Endometrial microvascular endothelial cells (primary cell): ENCODE measurements at regions not wholly inside any gene's neighbourhood (a gene's known extent, or its start where the extent isn't known, plus 50 kb on each side); places are given as distances from the start of the nearest gene placed in this dataset.
"Not testable (repeated sequence)": the region's sequence is repeated elsewhere in the genome, so short reads cannot be mapped to it uniquely, and the experiment has no call there.

Experiments
- in situ Hi-C: cut with HindIII; loops from 2 replicates; pipeline ENCODE4 v1.10.0; 2017; ENCODE audit warnings: low sequenced_read_pairs, low pct_unique_long_range_greater_than_20kb; ENCODE audit errors: inconsistent ontology term

DNA sequence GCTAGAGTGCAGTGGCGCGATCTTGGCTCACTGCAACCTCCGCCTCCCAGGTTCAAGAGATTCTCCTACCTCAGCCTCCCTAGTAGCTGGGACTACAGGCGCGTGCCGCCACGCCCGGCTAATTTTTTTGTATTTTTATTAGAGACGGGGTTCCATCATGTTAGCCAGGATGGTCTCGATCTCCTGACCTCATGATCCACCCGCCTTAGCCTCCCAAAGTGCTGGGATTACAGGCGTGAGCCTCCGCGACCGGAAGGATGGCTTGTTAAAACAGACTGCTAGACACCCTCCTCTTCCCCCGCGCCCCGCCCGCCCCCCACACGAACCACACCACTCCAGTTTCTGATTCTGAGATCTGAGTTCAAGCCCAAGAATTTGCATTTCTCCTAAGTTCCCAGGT, 71.2 kb upstream of the ZNF184 start:
- in situ Hi-C loops, result not testable (repeated sequence)

DNA sequence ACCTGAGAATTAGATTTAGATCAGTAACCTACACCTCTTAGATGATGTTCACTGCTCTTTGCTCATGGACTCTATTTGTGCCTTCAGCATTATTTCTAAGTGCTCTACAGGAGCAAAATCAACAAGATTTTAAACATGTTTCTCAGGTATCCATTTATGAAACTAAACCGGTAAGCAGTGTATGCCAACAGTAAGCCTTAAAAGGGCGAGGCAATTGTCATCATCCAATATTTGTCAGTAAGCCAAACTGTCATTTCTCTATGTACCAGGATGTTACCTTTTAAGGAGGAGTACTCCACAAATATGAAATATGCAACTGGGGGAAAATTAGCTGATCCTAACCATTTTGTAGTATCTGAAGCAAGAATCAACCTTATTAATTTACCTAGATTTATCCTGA, 69.6 kb upstream of the ZNF184 start:
- in situ Hi-C loops, result no loop called here

- in situ Hi-C loops, result no loop called here
Measured at GRCh38 chr6:27541933-27542297, 69.0 kb upstream of the ZNF184 start.

DNA sequence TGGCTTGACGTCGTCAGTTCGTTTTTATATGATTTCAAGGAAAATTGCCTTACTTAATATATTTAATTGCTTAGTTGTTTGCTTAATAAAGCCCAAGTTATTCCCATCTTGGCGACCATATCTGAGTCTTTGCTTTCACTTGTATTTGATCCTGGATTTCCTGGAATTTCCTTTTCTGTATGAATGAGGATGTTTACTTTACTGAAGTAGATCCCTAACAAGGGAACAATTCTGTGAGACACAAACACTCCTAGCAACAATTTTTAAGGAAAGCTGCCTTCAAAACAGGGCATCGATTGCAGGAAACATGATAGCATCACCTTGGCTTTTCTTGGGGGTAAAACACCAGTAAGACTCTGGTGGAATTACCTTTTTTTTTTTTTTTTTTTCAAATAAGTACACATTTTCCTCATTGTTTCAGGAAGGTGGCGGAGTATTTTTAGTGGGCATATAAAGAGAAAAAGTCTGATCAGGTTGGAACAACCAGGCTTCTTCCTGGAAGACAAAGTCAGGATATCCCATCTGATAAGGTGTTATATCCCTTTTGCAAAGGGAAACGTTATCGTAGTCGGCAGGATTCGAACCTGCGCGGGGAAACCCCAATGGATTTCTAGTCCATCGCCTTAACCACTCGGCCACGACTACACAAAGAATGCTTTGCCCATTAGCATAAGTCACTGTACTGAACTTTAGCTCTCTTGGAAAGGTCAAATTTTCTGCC, 68.5 kb upstream of the ZNF184 start:
- in situ Hi-C loops, result no loop called here

- in situ Hi-C loops, result no loop called here
Measured at GRCh38 chr6:27539551-27539950, 66.6 kb upstream of the ZNF184 start.

GRCh38 chr6:27532820-27533538, 60.1 kb upstream of the ZNF184 start:
- in situ Hi-C loops, result no loop called here

DNA sequence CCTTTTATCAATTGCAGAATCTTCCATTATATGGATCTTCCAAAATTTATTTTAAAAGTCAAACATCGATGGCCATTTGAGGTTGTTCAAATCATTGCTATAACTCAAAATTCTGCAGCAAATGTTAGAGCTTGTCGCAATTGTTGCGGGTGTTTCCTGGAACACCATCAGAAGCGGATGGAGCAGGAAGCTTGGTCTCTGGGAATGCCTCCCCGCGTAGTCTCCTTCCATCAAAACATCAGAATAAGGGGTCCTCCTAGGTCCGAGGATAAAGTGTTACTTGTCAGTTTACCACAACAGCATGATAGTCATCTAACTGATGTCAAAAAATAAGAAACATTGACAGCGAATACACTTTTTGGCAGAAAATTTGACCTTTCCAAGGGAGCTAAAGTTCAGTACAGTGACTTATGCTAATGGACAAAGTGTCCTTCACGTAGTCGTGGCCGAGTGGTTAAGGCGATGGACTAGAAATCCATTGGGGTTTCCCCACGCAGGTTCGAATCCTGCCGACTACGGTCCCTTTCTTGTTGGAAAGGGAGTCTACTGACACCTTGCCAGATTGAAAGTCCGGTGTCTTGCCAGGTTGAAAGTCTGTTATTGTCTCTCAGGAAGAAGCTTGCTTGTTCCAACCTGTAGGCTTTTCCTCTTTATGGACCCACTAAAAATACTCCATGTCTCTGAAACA, 59.0 kb upstream of the ZNF184 start:
- in situ Hi-C loops, result no loop called here

DNA sequence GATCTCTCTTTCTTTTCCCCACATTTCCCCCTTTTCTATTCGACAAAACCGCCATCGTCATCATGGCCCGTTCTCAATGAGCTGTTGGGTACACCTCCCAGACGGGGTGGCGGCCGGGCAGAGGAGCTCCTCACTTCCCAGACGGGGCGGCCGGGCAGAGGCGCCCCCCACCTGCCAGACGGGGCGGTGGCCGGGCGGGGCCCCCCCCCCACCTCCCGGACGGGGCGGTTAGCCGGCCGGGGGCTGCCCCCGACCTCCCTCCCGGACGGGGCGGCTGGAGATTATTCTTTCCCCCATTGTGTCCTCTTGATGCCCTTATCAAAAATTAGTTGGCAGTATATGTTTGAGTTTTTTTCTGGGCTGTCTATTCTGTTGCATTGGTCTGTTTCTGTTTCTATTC, 56.9 kb upstream of the ZNF184 start:
- in situ Hi-C loops, result not testable (repeated sequence)

DNA sequence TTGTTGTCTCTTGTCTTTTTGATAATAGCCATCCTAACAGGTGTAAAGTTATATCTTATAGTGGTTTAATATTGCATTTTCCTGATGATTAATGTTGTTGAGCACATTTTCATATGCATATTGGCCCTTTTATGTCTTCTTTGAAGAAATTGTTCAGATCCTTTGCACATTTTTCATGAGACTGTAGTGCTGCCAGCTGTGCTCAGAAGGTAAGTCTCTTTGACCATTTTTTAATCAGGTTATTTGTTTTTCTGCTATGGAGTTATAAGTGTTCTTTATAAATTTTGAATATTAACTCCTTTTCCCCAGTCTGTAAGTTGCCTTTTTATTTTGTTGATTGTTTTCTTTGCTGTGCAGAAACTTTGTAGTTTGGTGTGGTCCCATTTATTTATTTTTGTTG, 55.8 kb upstream of the ZNF184 start:
- in situ Hi-C loops, result no loop called here
